HEK293 (cell line): ENCODE measurements at regions not wholly inside any gene's neighbourhood (a gene's known extent, or its start where the extent isn't known, plus 50 kb on each side); places are given as distances from the start of the nearest gene placed in this dataset.

ENCODE experiments used
- CTCF ChIA-PET: fragments of 350-600 bp; formaldehyde crosslinking; extraction: SDS; loops from one replicate; lab custom pipeline; 2021; ENCODE audit warnings: antibody characterized with exemption; lab: Yijun Ruan, JAX
- POLR2A ChIA-PET: fragments of 300-600 bp; formaldehyde crosslinking; extraction: SDS; loops from one replicate; lab custom pipeline; 2020; ENCODE audit warnings: antibody characterized with exemption, inconsistent platforms; lab: Yijun Ruan, JAX
- H3K27ac ChIP-seq: fragments of 200-500 bp; sonication (Bioruptor generic); 2 replicates; pipeline ENCODE4 v1.5.1; 2014; ENCODE audit warnings: low read depth, low read length, control low read depth, inconsistent platforms; ENCODE audit errors: extremely low read depth
- H3K36me3 ChIP-seq, 2 experiments: fragments of 200-500 bp in 1 of 2; sonication (Bioruptor generic) in 1 of 2; 1 replicate in 1 of 2; 2 replicates in 1 of 2; pipeline ENCODE4 v1.5.1; 2014 to 2017; ENCODE audit warnings: inconsistent platforms in 2 of 2, low read length in 2 of 2; ENCODE audit not compliant: control insufficient read depth in 2 of 2, insufficient read depth in 1 of 2
- H3K4me1 ChIP-seq: fragments of 200-500 bp; sonication (Bioruptor generic); 2 replicates; pipeline ENCODE4 v1.5.1; 2014; ENCODE audit warnings: mild to moderate bottlenecking, low read length, inconsistent platforms; ENCODE audit not compliant: control insufficient read depth, insufficient read depth
- H3K4me3 ChIP-seq: 2 replicates; pipeline ENCODE4 v1.5.1; 2011; ENCODE audit warnings: low read depth, mild to moderate bottlenecking, control low read depth, low read length, moderate library complexity
- H3K9me3 ChIP-seq: fragments of 200-500 bp; sonication (Bioruptor generic); 2 replicates; pipeline ENCODE4 v1.5.1; 2014; ENCODE audit warnings: low read depth, low read length, inconsistent platforms; ENCODE audit not compliant: control insufficient read depth, insufficient read depth
- GLIS2 ChIP-seq: fragments of 450-650 bp; formaldehyde crosslinking; IDR thresholded peaks from 2 replicates; pipeline ENCODE4 v1.5.1; 2016; ENCODE audit warnings: missing biosample characterization, missing genetic modification characterization
- HOXD13 ChIP-seq: sonication (generic); formaldehyde crosslinking; IDR thresholded peaks from 2 replicates; pipeline ENCODE4 v1.8.0; 2022; ENCODE audit warnings: missing genetic modification reagents, borderline replicate concordance
- IKZF3 ChIP-seq: fragments of 450-650 bp; IDR thresholded peaks from 2 replicates; pipeline ENCODE4 v1.5.0; 2018; ENCODE audit warnings: missing biosample characterization, mild to moderate bottlenecking, missing genetic modification characterization, moderate library complexity
- KLF8 ChIP-seq: fragments of 450-650 bp; formaldehyde crosslinking; IDR thresholded peaks from 2 replicates; pipeline ENCODE4 v1.5.1; 2016; ENCODE audit warnings: missing biosample characterization, missing genetic modification characterization
- TCF7L2 ChIP-seq: IDR thresholded peaks from 2 replicates; pipeline ENCODE4 v1.6.1; 2011; ENCODE audit warnings: low read depth, mild to moderate bottlenecking, inconsistent platforms, low read length, moderate library complexity, borderline replicate concordance
- ZEB2 ChIP-seq: fragments of 450-650 bp; formaldehyde crosslinking; IDR thresholded peaks from 2 replicates; pipeline ENCODE4 v1.5.1; 2016; ENCODE audit warnings: missing biosample characterization, missing genetic modification characterization
- ZNF10 ChIP-seq: fragments of 450-650 bp; formaldehyde crosslinking; IDR thresholded peaks from 2 replicates; pipeline ENCODE4 v1.5.1; 2017; ENCODE audit warnings: missing biosample characterization, missing genetic modification characterization
- ZNF112 ChIP-seq: fragments of 450-650 bp; formaldehyde crosslinking; IDR thresholded peaks from 2 replicates; pipeline ENCODE4 v1.5.0; 2017; ENCODE audit warnings: missing biosample characterization, missing genetic modification characterization
- ZNF121 ChIP-seq: fragments of 450-650 bp; formaldehyde crosslinking; IDR thresholded peaks from 2 replicates; pipeline ENCODE4 v1.5.1; 2016; ENCODE audit warnings: missing biosample characterization, missing genetic modification characterization
- ZNF133 ChIP-seq: fragments of 450-650 bp; formaldehyde crosslinking; IDR thresholded peaks from 2 replicates; pipeline ENCODE4 v1.5.1; 2016; ENCODE audit warnings: missing biosample characterization, missing genetic modification characterization
- ZNF155 ChIP-seq: fragments of 450-650 bp; formaldehyde crosslinking; IDR thresholded peaks from 2 replicates; pipeline ENCODE4 v1.5.1; 2016; ENCODE audit warnings: missing biosample characterization, missing genetic modification characterization
- ZNF2 ChIP-seq: fragments of 450-650 bp; formaldehyde crosslinking; IDR thresholded peaks from 2 replicates; pipeline ENCODE4 v1.5.1; 2016; ENCODE audit warnings: missing biosample characterization, missing genetic modification characterization
- ZNF266 ChIP-seq: fragments of 450-650 bp; formaldehyde crosslinking; IDR thresholded peaks from 2 replicates; pipeline ENCODE4 v1.5.1; 2016; ENCODE audit warnings: missing biosample characterization, missing genetic modification characterization, low read depth
- ZNF292 ChIP-seq: fragments of 450-650 bp; formaldehyde crosslinking; IDR thresholded peaks from 2 replicates; pipeline ENCODE4 v1.5.1; 2016; ENCODE audit warnings: low read depth, missing biosample characterization, missing genetic modification characterization, borderline replicate concordance
- ZNF629 ChIP-seq: fragments of 450-650 bp; formaldehyde crosslinking; IDR thresholded peaks from 2 replicates; pipeline ENCODE4 v1.5.1; 2017; ENCODE audit warnings: missing biosample characterization, missing genetic modification characterization
- ZNF701 ChIP-seq: fragments of 450-650 bp; formaldehyde crosslinking; IDR thresholded peaks from 2 replicates; pipeline ENCODE4 v1.5.1; 2016; ENCODE audit warnings: missing biosample characterization, missing genetic modification characterization
- ZNF707 ChIP-seq: fragments of 450-650 bp; formaldehyde crosslinking; IDR thresholded peaks from 2 replicates; pipeline ENCODE4 v1.5.1; 2016; ENCODE audit warnings: missing biosample characterization, missing genetic modification characterization
- ZNF776 ChIP-seq: fragments of 450-650 bp; formaldehyde crosslinking; IDR thresholded peaks from 2 replicates; pipeline ENCODE4 v1.5.0; 2017; ENCODE audit warnings: missing biosample characterization, missing genetic modification characterization, borderline replicate concordance
- ZNF777 ChIP-seq: fragments of 450-650 bp; formaldehyde crosslinking; IDR thresholded peaks from 2 replicates; pipeline ENCODE4 v1.5.1; 2017; ENCODE audit warnings: missing biosample characterization, missing genetic modification characterization, borderline replicate concordance
- ZXDB ChIP-seq: fragments of 450-650 bp; formaldehyde crosslinking; IDR thresholded peaks from 2 replicates; pipeline ENCODE4 v1.5.1; 2016; ENCODE audit warnings: missing biosample characterization, missing genetic modification characterization
- TF ChIP-seq, protein P1 (sequence below): fragments of 450-650 bp; formaldehyde crosslinking; IDR thresholded peaks from 2 replicates; pipeline ENCODE4 v1.5.1; 2017; ENCODE audit warnings: missing biosample characterization, mild to moderate bottlenecking, missing genetic modification characterization, moderate library complexity
- TF ChIP-seq, protein P2 (sequence below): fragments of 450-650 bp; formaldehyde crosslinking; IDR thresholded peaks from 2 replicates; pipeline ENCODE4 v1.5.1; 2016; ENCODE audit warnings: missing biosample characterization, missing genetic modification characterization
- TF ChIP-seq, protein P3 (sequence below): fragments of 450-650 bp; IDR thresholded peaks from 2 replicates; pipeline ENCODE4 v1.5.1; 2018; ENCODE audit warnings: missing biosample characterization, mild to moderate bottlenecking, missing genetic modification characterization
- TF ChIP-seq, protein P4 (sequence below): fragments of 450-650 bp; formaldehyde crosslinking; IDR thresholded peaks from 2 replicates; pipeline ENCODE4 v1.5.1; 2016; ENCODE audit warnings: missing biosample characterization, missing genetic modification characterization

DNA sequence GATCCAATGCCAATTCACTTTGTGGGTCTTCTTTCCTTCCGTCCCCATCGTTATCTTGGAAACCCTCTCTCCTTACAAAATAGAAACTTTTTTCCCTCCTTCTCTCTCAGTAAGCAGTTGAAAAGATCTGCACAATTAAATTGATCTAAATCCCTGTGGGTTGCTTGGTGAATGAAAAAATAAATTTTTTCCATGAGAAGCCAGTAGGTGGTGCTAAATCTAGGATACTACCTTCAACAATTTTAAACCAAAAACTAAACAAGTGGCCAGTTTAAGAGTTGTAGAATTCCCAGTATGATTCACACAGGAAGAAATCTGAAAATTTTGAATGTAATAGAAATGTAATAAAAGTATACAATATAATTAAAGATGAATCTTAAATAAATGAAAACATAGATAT, 990.3 kb upstream of the ZNF722 start:
- no peak overlapping the region for H3K27ac ChIP-seq
- ChIA-PET CTCF (no interaction called here), POLR2A (no interaction called here)
- H3K4me3 ChIP-seq, result no peak overlapping the region
- TF ChIP-seq TCF7L2 (no peak), ZXDB (no peak), ZNF776 (tag by site-specific recombination) (no peak), ZEB2 (tag by site-specific recombination) (no peak), ZNF133 (tag by site-specific recombination) (no peak), GLIS2 (tag by site-specific recombination) (no peak), ZNF777 (no peak), ZNF292 (tag by site-specific recombination) (no peak), ZNF10 (tag by site-specific recombination) (no peak), ZNF266 (tag by site-specific recombination) (no peak), ZNF629 (tag by site-specific recombination) (no peak), ZNF2 (tag by site-specific recombination) (no peak), KLF8 (tag by site-specific recombination) (no peak), ZNF112 (tag by site-specific recombination) (no peak)
- TF ChIP-seq, protein P1, sequence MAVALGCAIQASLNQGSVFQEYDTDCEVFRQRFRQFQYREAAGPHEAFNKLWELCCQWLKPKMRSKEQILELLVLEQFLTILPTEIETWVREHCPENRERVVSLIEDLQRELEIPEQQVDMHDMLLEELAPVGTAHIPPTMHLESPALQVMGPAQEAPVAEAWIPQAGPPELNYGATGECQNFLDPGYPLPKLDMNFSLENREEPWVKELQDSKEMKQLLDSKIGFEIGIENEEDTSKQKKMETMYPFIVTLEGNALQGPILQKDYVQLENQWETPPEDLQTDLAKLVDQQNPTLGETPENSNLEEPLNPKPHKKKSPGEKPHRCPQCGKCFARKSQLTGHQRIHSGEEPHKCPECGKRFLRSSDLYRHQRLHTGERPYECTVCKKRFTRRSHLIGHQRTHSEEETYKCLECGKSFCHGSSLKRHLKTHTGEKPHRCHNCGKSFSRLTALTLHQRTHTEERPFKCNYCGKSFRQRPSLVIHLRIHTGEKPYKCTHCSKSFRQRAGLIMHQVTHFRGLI (tag by site-specific recombination), result no peak
- TF ChIP-seq, protein P2, sequence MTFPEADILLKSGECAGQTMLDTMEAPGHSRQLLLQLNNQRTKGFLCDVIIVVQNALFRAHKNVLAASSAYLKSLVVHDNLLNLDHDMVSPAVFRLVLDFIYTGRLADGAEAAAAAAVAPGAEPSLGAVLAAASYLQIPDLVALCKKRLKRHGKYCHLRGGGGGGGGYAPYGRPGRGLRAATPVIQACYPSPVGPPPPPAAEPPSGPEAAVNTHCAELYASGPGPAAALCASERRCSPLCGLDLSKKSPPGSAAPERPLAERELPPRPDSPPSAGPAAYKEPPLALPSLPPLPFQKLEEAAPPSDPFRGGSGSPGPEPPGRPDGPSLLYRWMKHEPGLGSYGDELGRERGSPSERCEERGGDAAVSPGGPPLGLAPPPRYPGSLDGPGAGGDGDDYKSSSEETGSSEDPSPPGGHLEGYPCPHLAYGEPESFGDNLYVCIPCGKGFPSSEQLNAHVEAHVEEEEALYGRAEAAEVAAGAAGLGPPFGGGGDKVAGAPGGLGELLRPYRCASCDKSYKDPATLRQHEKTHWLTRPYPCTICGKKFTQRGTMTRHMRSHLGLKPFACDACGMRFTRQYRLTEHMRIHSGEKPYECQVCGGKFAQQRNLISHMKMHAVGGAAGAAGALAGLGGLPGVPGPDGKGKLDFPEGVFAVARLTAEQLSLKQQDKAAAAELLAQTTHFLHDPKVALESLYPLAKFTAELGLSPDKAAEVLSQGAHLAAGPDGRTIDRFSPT (tag by site-specific recombination), result no peak
- TF ChIP-seq, protein P3, sequence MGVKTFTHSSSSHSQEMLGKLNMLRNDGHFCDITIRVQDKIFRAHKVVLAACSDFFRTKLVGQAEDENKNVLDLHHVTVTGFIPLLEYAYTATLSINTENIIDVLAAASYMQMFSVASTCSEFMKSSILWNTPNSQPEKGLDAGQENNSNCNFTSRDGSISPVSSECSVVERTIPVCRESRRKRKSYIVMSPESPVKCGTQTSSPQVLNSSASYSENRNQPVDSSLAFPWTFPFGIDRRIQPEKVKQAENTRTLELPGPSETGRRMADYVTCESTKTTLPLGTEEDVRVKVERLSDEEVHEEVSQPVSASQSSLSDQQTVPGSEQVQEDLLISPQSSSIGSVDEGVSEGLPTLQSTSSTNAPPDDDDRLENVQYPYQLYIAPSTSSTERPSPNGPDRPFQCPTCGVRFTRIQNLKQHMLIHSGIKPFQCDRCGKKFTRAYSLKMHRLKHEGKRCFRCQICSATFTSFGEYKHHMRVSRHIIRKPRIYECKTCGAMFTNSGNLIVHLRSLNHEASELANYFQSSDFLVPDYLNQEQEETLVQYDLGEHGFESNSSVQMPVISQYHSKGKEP (tag by site-specific recombination), result no peak
- H3K9me3 ChIP-seq, result no peaks in the 10 kb centered on the region
- no peaks in the 10 kb centered on the region for H3K36me3 ChIP-seq
- H3K4me1 ChIP-seq, result no peaks in the 10 kb centered on the region

DNA sequence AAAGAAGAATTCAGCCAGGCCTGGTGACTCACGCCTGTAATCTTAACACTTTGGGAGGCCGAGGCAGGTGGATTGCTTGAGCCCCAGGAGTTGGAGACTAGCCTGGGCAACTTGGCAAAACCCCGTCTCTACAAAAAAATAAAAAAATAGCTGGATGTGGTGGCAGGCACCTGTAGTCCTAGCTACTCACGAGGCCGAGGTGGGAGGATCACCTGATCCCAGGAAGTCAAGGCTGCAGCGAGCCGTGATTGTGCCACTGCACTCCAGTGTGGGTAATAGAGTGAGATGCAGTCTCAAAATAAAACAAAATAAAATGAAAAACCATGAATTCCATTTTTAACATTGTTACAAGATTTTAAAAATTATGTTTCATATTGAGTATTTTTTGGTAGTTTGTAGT, 988.9 kb upstream of the ZNF722 start:
- no peaks in the 10 kb centered on the region for H3K36me3 ChIP-seq
- ChIA-PET CTCF (no interaction called here), POLR2A (no interaction called here)
- H3K4me1 ChIP-seq, result no peaks in the 10 kb centered on the region
- H3K4me3 ChIP-seq, result no peak overlapping the region
- H3K9me3 ChIP-seq, result no peaks in the 10 kb centered on the region
- TF ChIP-seq ZNF701, result no peak
- TF ChIP-seq HOXD13, result no peak
- TF ChIP-seq, protein P4, sequence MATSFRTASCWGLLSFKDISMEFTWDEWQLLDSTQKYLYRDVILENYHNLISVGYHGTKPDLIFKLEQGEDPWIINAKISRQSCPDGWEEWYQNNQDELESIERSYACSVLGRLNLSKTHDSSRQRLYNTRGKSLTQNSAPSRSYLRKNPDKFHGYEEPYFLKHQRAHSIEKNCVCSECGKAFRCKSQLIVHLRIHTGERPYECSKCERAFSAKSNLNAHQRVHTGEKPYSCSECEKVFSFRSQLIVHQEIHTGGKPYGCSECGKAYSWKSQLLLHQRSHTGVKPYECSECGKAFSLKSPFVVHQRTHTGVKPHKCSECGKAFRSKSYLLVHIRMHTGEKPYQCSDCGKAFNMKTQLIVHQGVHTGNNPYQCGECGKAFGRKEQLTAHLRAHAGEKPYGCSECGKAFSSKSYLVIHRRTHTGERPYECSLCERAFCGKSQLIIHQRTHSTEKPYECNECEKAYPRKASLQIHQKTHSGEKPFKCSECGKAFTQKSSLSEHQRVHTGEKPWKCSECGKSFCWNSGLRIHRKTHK (tag by site-specific recombination), result no peak
- no peak for TF ChIP-seq ZNF121 (tag by site-specific recombination)
- no peak for TF ChIP-seq ZNF707 (tag by site-specific recombination)
- no peak for TF ChIP-seq IKZF3 (tag by site-specific recombination)
- TF ChIP-seq ZNF155 (tag by site-specific recombination), result no peak
- H3K27ac ChIP-seq, result no peak overlapping the region
